ENCODE measurements at regions not wholly inside any gene's neighbourhood (a gene's known extent, or its start where the extent isn't known, plus 50 kb on each side); places are given as distances from the start of the nearest gene placed in this dataset.
"Not testable (repeated sequence)": the region's sequence is repeated elsewhere in the genome, so short reads cannot be mapped to it uniquely, and the experiment has no call there.

- H3K27ac Mint-ChIP-seq, H3K36me3 Mint-ChIP-seq, H3K4me1 Mint-ChIP-seq, H3K4me3 Mint-ChIP-seq, H3K9me3 Mint-ChIP-seq: not testable (repeated sequence)
- H3K27me3 Mint-ChIP-seq = peaks cover 12% of the 10 kb centered on the region
Measured at GRCh38 chr5:154596844-154597243, 118.8 kb upstream of the HAND1 start.

- Mint-ChIP-seq H3K9me3 (no peaks in the 10 kb centered on the region), H3K4me1 (no peaks in the 10 kb centered on the region), H3K4me3 (no peak overlapping the region), H3K27ac (no peak overlapping the region), H3K27me3 (peaks cover 9% of the 10 kb centered on the region), H3K36me3 (peaks cover 2% of the 10 kb centered on the region)
Measured at GRCh38 chr5:154595662-154596061, 117.6 kb upstream of the HAND1 start.

GRCh38 chr5:154593796-154594195 is 115.8 kb upstream of the HAND1 start:
- Mint-ChIP-seq H3K4me1 (no peaks in the 10 kb centered on the region), H3K36me3 (peaks cover 2% of the 10 kb centered on the region), H3K27me3 (peaks cover 6% of the 10 kb centered on the region), H3K27ac (no peak overlapping the region), H3K9me3 (no peaks in the 10 kb centered on the region), H3K4me3 (no peak overlapping the region)

- Mint-ChIP-seq H3K27me3 (peaks cover 2% of the 10 kb centered on the region), H3K4me1 (no peaks in the 10 kb centered on the region), H3K36me3 (peaks cover 2% of the 10 kb centered on the region), H3K9me3 (no peaks in the 10 kb centered on the region), H3K27ac (no peak overlapping the region), H3K4me3 (no peak overlapping the region)
Measured at GRCh38 chr5:154593071-154593470, 115.0 kb upstream of the HAND1 start.

- Mint-ChIP-seq H3K9me3 (no peaks in the 10 kb centered on the region), H3K27ac (peak overlapping the region in 1 of 3 donors; percentile 55), H3K4me1 (peaks cover 0 to 2% (median 0%) of the 10 kb centered on the region in 3 donors)
Measured at GRCh38 chr5:154590093-154590724, 112.2 kb upstream of the HAND1 start.

GRCh38 chr5:154589511-154589910 is 111.5 kb upstream of the HAND1 start:
- H3K36me3 Mint-ChIP-seq = peaks cover 2% of the 10 kb centered on the region
- peaks cover 0 to 2% (median 0%) of the 10 kb centered on the region in 3 donors for H3K4me1 Mint-ChIP-seq
- H3K9me3 Mint-ChIP-seq = no peaks in the 10 kb centered on the region
- no peak overlapping the region for H3K27ac Mint-ChIP-seq
- H3K4me3 Mint-ChIP-seq = no peak overlapping the region
- H3K27me3 Mint-ChIP-seq = peaks cover 4% of the 10 kb centered on the region

More at GRCh38 chr5:154590093-154590724, 112.2 kb upstream of the HAND1 start:
- Mint-ChIP-seq H3K27me3 (peaks cover 5% of the 10 kb centered on the region), H3K4me3 (no peak overlapping the region), H3K36me3 (peaks cover 2% of the 10 kb centered on the region)

- H3K27me3 Mint-ChIP-seq, H3K36me3 Mint-ChIP-seq, H3K4me3 Mint-ChIP-seq, H3K9me3 Mint-ChIP-seq, H3K27ac Mint-ChIP-seq, H3K4me1 Mint-ChIP-seq: not testable (repeated sequence)
Measured at GRCh38 chr5:154588833-154589425, 110.9 kb upstream of the HAND1 start.

GRCh38 chr5:154588091-154588774 is 110.2 kb upstream of the HAND1 start:
- H3K4me3 Mint-ChIP-seq = no peak overlapping the region
- no peak overlapping the region for H3K27ac Mint-ChIP-seq
- no peaks in the 10 kb centered on the region for H3K9me3 Mint-ChIP-seq
- H3K27me3 Mint-ChIP-seq = peaks cover 4% of the 10 kb centered on the region
- H3K4me1 Mint-ChIP-seq = peaks cover 0 to 2% (median 0%) of the 10 kb centered on the region in 3 donors
- peaks cover 2% of the 10 kb centered on the region for H3K36me3 Mint-ChIP-seq

- Mint-ChIP-seq H3K27ac (no peak overlapping the region), H3K9me3 (no peaks in the 10 kb centered on the region), H3K4me3 (no peak overlapping the region), H3K27me3 (peaks cover 4% of the 10 kb centered on the region), H3K36me3 (peaks cover 2% of the 10 kb centered on the region), H3K4me1 (peaks cover 0 to 2% (median 0%) of the 10 kb centered on the region in 3 donors)
Measured at GRCh38 chr5:154587123-154588026, 109.3 kb upstream of the HAND1 start.

- H3K27me3 Mint-ChIP-seq = peaks cover 5% of the 10 kb centered on the region
- H3K9me3 Mint-ChIP-seq = no peaks in the 10 kb centered on the region
- no peak overlapping the region for H3K4me3 Mint-ChIP-seq
- H3K4me1 Mint-ChIP-seq = peaks cover 0 to 2% (median 0%) of the 10 kb centered on the region in 3 donors
- no peak overlapping the region for H3K27ac Mint-ChIP-seq
- H3K36me3 Mint-ChIP-seq = no peaks in the 10 kb centered on the region
Measured at GRCh38 chr5:154583671-154584177, 105.7 kb upstream of the HAND1 start.

- Mint-ChIP-seq H3K27me3 (peaks cover 5% of the 10 kb centered on the region), H3K36me3 (no peaks in the 10 kb centered on the region), H3K27ac (no peak overlapping the region), H3K9me3 (no peaks in the 10 kb centered on the region), H3K4me3 (no peak overlapping the region), H3K4me1 (peaks cover 5% of the 10 kb centered on the region in 3 donors)
Measured at GRCh38 chr5:154580422-154580821, 102.4 kb upstream of the HAND1 start.

- no peak overlapping the region for H3K4me3 Mint-ChIP-seq
- peaks cover 5 to 6% (median 5%) of the 10 kb centered on the region in 3 donors for H3K4me1 Mint-ChIP-seq
- H3K27ac Mint-ChIP-seq = no peak overlapping the region
- H3K27me3 Mint-ChIP-seq = peaks cover 4% of the 10 kb centered on the region
- H3K36me3 Mint-ChIP-seq = no peaks in the 10 kb centered on the region
- H3K9me3 Mint-ChIP-seq = no peaks in the 10 kb centered on the region
Measured at GRCh38 chr5:154577416-154577815, 99.4 kb upstream of the HAND1 start.

GRCh38 chr5:154576429-154576806 is 98.4 kb upstream of the HAND1 start:
- H3K36me3 Mint-ChIP-seq = no peaks in the 10 kb centered on the region
- no peak overlapping the region for H3K4me3 Mint-ChIP-seq
- no peak overlapping the region for H3K27ac Mint-ChIP-seq
- H3K4me1 Mint-ChIP-seq = peaks cover 5 to 6% (median 5%) of the 10 kb centered on the region in 3 donors
- H3K27me3 Mint-ChIP-seq = peaks cover 4% of the 10 kb centered on the region
- H3K9me3 Mint-ChIP-seq = no peaks in the 10 kb centered on the region

- no peaks in the 10 kb centered on the region for H3K36me3 Mint-ChIP-seq
- H3K4me3 Mint-ChIP-seq = peak overlapping the region in 1 of 4 donors; percentile 37
- H3K27me3 Mint-ChIP-seq = peaks cover 4% of the 10 kb centered on the region
- H3K27ac Mint-ChIP-seq = no peak overlapping the region
- peaks cover 5 to 6% (median 5%) of the 10 kb centered on the region in 3 donors for H3K4me1 Mint-ChIP-seq
- no peaks in the 10 kb centered on the region for H3K9me3 Mint-ChIP-seq
Measured at GRCh38 chr5:154575546-154576428, 97.8 kb upstream of the HAND1 start.

Measured in IgD-negative memory B cell (primary cell).